ENCODE measurements at regions not wholly inside any gene's neighbourhood (a gene's known extent, or its start where the extent isn't known, plus 50 kb on each side); places are given as distances from the start of the nearest gene placed in this dataset.

DNA sequence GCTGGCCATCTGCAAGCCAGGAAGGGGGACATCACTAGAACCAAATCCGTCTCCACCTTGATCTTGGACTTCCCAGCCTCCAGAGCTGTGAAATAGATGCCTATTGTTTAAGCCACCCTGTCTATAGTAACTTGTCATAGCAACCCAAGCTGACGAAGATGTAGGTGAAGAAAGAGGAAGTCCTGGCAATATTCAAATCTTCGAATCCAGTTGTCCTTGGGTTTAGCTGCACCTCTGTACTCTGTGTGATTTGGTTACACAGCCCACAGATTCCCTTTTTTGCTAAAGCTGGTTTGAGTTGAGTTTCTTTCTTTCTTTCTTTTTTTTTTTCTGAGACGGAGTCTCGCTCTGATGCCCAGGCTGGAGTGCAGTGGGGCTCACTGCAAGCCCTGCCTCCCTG, 68.0 kb upstream of the XCR1 start:
- Mint-ChIP-seq H3K4me3 (ENCODE audit: unreplicated experiment) (no peak overlapping the region), H3K27ac (ENCODE audit: low read depth, unreplicated experiment) (no peak overlapping the region), H3K36me3 (ENCODE audit: insufficient read depth, unreplicated experiment) (no peaks in the 10 kb centered on the region), H3K9me3 (ENCODE audit: unreplicated experiment) (no peaks in the 10 kb centered on the region), H3K27me3 (ENCODE audit: insufficient read depth, unreplicated experiment) (no peaks in the 10 kb centered on the region), H3K4me1 (ENCODE audit: insufficient read depth, unreplicated experiment) (peaks cover 19% of the 10 kb centered on the region)
- intact Hi-C loops (cut with micrococcal nuclease): no loop called here
- BruUV-seq (replicated peaks): no TSS peak
- DNase-seq (ENCODE audit: unreplicated experiment): no peak
- no peak for TF ChIP-seq CTCF (IDR thresholded peaks at IDR 0.05; ENCODE audit: unreplicated experiment)
- ChIA-PET POLR2A (no interaction called here), CTCF (interaction anchor here (0.6 kb wide), 2 partner anchors 242 to 336 kb away, joined by 3 to 4 read pairs; no protein-coding TSS in a partner anchor)

GRCh38 chr3:46094506-46094905, 67.2 kb upstream of the XCR1 start:
- CTCF ChIA-PET: interaction anchor here (0.9 to 2.2 kb wide), 2 partner anchors 16 to 332 kb away, joined by 3 to 12 read pairs; no protein-coding TSS in a partner anchor
- BruUV-seq (replicated peaks): no TSS peak

DNA sequence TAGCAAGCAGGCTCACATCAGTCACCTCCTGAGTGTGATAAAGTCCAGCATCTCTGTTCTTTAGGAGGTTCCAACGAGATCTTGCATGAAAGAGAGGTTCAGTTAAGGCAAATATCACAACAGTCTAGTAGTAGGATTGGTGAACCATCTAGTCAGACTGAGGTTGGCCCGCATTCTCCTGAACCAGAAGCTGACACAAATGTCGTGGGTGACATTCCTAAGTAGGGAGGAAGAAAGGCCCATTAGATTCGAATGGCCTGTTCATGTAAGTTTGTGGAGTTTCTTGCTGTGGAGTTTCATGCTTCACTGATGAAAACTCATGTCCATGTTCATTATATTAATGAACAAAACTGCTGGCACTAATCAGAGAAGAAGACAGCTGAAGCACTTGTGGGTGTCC, 66.7 kb upstream of the XCR1 start:
- CTCF ChIA-PET: interaction anchor here (0.6 to 2.2 kb wide), 3 partner anchors 16 to 331 kb away, joined by 3 to 12 read pairs (median 3); no protein-coding TSS in a partner anchor
- intact Hi-C loops (cut with micrococcal nuclease): no loop called here

More at GRCh38 chr3:46094506-46094905, 67.2 kb upstream of the XCR1 start:
- no peaks in the 10 kb centered on the region for H3K9me3 Mint-ChIP-seq (ENCODE audit: unreplicated experiment)
- intact Hi-C loops (cut with micrococcal nuclease): no loop called here
- peaks cover 21% of the 10 kb centered on the region for H3K4me1 Mint-ChIP-seq (ENCODE audit: insufficient read depth, unreplicated experiment)
- H3K27ac Mint-ChIP-seq (ENCODE audit: low read depth, unreplicated experiment): no peak overlapping the region
- no peak overlapping the region for H3K4me3 Mint-ChIP-seq (ENCODE audit: unreplicated experiment)
- no peak for DNase-seq (ENCODE audit: unreplicated experiment)
- no peaks in the 10 kb centered on the region for H3K27me3 Mint-ChIP-seq (ENCODE audit: insufficient read depth, unreplicated experiment)
- no peaks in the 10 kb centered on the region for H3K36me3 Mint-ChIP-seq (ENCODE audit: insufficient read depth, unreplicated experiment)
- no peak for TF ChIP-seq CTCF (IDR thresholded peaks at IDR 0.05; ENCODE audit: unreplicated experiment)
- POLR2A ChIA-PET: interaction anchor here (1.2 kb wide), 1 partner anchor 16 kb away, joined by 4 read pairs; no protein-coding TSS in a partner anchor

GRCh38 chr3:46093327-46093942, 66.2 kb upstream of the XCR1 start:
- no TSS peak for BruUV-seq (replicated peaks)
- no peak for DNase-seq (ENCODE audit: unreplicated experiment)
- TF ChIP-seq CTCF (IDR thresholded peaks at IDR 0.05; ENCODE audit: unreplicated experiment): no peak
- H3K9me3 Mint-ChIP-seq (ENCODE audit: unreplicated experiment): no peaks in the 10 kb centered on the region
- H3K4me3 Mint-ChIP-seq (ENCODE audit: unreplicated experiment): no peak overlapping the region
- no peaks in the 10 kb centered on the region for H3K36me3 Mint-ChIP-seq (ENCODE audit: insufficient read depth, unreplicated experiment)
- peaks cover 13% of the 10 kb centered on the region for H3K4me1 Mint-ChIP-seq (ENCODE audit: insufficient read depth, unreplicated experiment)
- ChIA-PET POLR2A (no interaction called here), CTCF (interaction anchor here (0.6 to 2.2 kb wide), 2 partner anchors 15 to 24 kb away, joined by 3 to 12 read pairs; no protein-coding TSS in a partner anchor)
- H3K27me3 Mint-ChIP-seq (ENCODE audit: insufficient read depth, unreplicated experiment): no peaks in the 10 kb centered on the region
- intact Hi-C loops (cut with micrococcal nuclease): no loop called here
- H3K27ac Mint-ChIP-seq (ENCODE audit: low read depth, unreplicated experiment): no peak overlapping the region

More for the DNA sequence above, 66.7 kb upstream of the XCR1 start:
- H3K27ac Mint-ChIP-seq (ENCODE audit: low read depth, unreplicated experiment): no peak overlapping the region
- H3K27me3 Mint-ChIP-seq (ENCODE audit: insufficient read depth, unreplicated experiment): no peaks in the 10 kb centered on the region
- H3K9me3 Mint-ChIP-seq (ENCODE audit: unreplicated experiment): no peaks in the 10 kb centered on the region
- H3K36me3 Mint-ChIP-seq (ENCODE audit: insufficient read depth, unreplicated experiment): no peaks in the 10 kb centered on the region
- H3K4me3 Mint-ChIP-seq (ENCODE audit: unreplicated experiment): no peak overlapping the region
- no TSS peak for BruUV-seq (replicated peaks)
- POLR2A ChIA-PET: interaction anchor here (1.2 kb wide), 1 partner anchor 17 kb away, joined by 4 read pairs; no protein-coding TSS in a partner anchor
- H3K4me1 Mint-ChIP-seq (ENCODE audit: insufficient read depth, unreplicated experiment): peaks cover 17% of the 10 kb centered on the region
- no peak for DNase-seq (ENCODE audit: unreplicated experiment)
- no peak for TF ChIP-seq CTCF (IDR thresholded peaks at IDR 0.05; ENCODE audit: unreplicated experiment)

All from MCF 10A (cell line).